Testis (tissue), 2 donors: ENCODE measurements at regions not wholly inside any gene's neighbourhood (a gene's known extent, or its start where the extent isn't known, plus 50 kb on each side); places are given as distances from the start of the nearest gene placed in this dataset.

Source experiments
- POLR2A ChIP-seq: fragments of 450-650 bp; IDR thresholded peaks from one replicate; pipeline ENCODE4 v1.6.1; 2017; ENCODE audit warnings: antibody characterized with exemption, mild to moderate bottlenecking, moderate library complexity
- TF ChIP-seq, protein P1 (sequence below), 3 experiments: fragments of 450-650 bp in 2 of 3; fragments of 200-600 bp in 1 of 3; sonication (generic) in 1 of 3; IDR thresholded peaks; one replicate each; pipeline ENCODE4 v1.5.1; 2016 to 2019; ENCODE audit warnings: antibody characterized with exemption in 3 of 3, mild to moderate bottlenecking in 2 of 3, moderate library complexity in 1 of 3

GRCh38 chr11:134543241-134543640 is 131.2 kb upstream of the B3GAT1 start:
- TF ChIP-seq, protein P1, sequence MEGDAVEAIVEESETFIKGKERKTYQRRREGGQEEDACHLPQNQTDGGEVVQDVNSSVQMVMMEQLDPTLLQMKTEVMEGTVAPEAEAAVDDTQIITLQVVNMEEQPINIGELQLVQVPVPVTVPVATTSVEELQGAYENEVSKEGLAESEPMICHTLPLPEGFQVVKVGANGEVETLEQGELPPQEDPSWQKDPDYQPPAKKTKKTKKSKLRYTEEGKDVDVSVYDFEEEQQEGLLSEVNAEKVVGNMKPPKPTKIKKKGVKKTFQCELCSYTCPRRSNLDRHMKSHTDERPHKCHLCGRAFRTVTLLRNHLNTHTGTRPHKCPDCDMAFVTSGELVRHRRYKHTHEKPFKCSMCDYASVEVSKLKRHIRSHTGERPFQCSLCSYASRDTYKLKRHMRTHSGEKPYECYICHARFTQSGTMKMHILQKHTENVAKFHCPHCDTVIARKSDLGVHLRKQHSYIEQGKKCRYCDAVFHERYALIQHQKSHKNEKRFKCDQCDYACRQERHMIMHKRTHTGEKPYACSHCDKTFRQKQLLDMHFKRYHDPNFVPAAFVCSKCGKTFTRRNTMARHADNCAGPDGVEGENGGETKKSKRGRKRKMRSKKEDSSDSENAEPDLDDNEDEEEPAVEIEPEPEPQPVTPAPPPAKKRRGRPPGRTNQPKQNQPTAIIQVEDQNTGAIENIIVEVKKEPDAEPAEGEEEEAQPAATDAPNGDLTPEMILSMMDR (IDR thresholded peaks at IDR 0.05) = no peak
- TF ChIP-seq POLR2A = no peak
